Bronchial epithelial cell (primary cell): ENCODE measurements at regions not wholly inside any gene's neighbourhood (a gene's known extent, or its start where the extent isn't known, plus 50 kb on each side); places are given as distances from the start of the nearest gene placed in this dataset.

Experiments
- DNase-seq: peaks from one replicate; pipeline ENCODE4 v3.0.0-alpha.2; 2010; ENCODE audit warnings: low read depth
- FAIRE-seq: peaks from 2 replicates; lab custom pipeline; 2011; peaks lifted over from hg19 to GRCh38; lab: Jason Lieb, UNC
- H3K27me3 ChIP-seq: 2 replicates; pipeline ENCODE4 v1.5.1; 2011; ENCODE audit warnings: low read length; ENCODE audit not compliant: control insufficient read depth, insufficient read depth
- H3K36me3 ChIP-seq: 2 replicates; pipeline ENCODE4 v1.5.1; 2011; ENCODE audit warnings: low read length; ENCODE audit not compliant: control insufficient read depth, insufficient read depth
- H3K4me3 ChIP-seq: 2 replicates; pipeline ENCODE4 v1.5.1; 2011; ENCODE audit warnings: mild to moderate bottlenecking, low read depth, low read length, control low read depth
- TF ChIP-seq, protein P1 (sequence below): IDR thresholded peaks from 2 replicates; pipeline ENCODE4 v1.5.1; 2011; ENCODE audit warnings: mild to moderate bottlenecking, moderate library complexity, low read length, control low read depth, inconsistent platforms; ENCODE audit not compliant: insufficient read depth, severe bottlenecking

DNA sequence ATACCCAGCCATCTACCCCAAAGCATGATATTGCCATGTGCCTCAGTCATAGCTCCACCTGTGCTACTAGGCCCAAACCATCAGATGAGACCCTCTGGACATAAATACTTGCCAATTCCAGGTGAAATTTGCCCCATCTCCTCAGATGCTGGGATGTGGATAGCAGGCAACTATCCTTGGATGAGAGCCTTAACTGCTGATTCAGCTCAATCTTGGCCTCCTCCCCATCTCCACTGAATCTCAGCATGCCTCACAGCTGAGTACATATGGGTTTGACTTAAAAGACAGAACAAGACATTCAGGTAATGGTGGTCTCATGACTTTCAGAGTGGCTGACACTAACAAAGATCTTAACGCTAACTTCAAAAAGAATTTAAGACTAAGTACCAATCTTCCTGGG lies 50.8 kb upstream of the KLHL13 start:
- Histone ChIP-seq H3K36me3 (no peaks in the 10 kb centered on the region), H3K27me3 (no peaks in the 10 kb centered on the region), H3K4me3 (no peak overlapping the region)
- no peak for FAIRE-seq
- TF ChIP-seq, protein P1, sequence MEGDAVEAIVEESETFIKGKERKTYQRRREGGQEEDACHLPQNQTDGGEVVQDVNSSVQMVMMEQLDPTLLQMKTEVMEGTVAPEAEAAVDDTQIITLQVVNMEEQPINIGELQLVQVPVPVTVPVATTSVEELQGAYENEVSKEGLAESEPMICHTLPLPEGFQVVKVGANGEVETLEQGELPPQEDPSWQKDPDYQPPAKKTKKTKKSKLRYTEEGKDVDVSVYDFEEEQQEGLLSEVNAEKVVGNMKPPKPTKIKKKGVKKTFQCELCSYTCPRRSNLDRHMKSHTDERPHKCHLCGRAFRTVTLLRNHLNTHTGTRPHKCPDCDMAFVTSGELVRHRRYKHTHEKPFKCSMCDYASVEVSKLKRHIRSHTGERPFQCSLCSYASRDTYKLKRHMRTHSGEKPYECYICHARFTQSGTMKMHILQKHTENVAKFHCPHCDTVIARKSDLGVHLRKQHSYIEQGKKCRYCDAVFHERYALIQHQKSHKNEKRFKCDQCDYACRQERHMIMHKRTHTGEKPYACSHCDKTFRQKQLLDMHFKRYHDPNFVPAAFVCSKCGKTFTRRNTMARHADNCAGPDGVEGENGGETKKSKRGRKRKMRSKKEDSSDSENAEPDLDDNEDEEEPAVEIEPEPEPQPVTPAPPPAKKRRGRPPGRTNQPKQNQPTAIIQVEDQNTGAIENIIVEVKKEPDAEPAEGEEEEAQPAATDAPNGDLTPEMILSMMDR = no peak
- DNase-seq = no peak

DNA sequence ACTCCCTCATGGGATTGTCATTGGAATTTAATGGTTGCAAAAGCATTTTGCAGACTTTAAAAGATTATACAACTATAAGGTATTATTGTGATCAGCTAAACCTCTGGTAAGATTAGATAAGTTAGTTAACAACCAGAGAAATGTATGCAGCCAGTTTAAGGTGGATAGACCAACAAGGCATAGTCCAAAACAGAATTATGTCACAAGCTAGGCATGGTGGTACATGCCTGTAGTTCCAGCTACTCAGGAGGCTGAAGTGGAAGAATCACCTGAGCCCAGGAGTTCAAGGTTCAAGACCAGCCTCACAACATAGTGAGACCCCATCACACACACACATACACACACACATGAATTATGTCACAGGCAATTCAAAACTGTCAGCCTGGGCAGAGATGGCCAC lies 54.7 kb upstream of the KLHL13 start:
- Histone ChIP-seq H3K27me3 (no peaks in the 10 kb centered on the region), H3K4me3 (no peak overlapping the region), H3K36me3 (no peaks in the 10 kb centered on the region)
- no peak for FAIRE-seq
- TF ChIP-seq, protein P1 = no peak
- DNase-seq = no peak

DNA sequence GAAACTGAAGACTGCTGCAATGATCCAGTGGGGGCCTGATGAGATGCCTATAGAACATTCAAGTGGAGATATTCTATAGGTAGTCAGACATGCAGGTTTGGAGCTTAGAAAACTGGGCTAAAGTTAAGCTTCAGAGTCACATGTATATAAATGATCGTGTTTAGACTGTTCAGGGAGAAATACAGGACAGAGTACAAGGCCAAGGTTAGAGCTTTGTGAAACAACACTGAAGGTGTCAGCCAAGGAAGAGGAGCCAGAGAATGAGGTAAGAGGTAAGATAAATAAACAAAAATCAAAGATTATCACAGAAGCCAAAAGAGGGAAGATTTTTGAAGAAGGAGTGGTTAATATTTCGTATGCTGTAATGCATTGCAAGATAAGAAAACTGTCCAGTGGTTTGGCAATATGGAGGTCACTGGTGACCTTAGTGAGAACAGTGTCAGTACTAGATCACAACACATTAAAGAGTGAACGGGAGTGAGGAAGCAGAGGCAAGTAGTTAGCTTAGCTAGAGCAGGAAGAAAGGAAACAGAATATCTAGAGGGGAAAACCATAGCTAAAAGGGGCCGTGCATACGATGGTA lies 58.0 kb upstream of the KLHL13 start:
- H3K4me3 ChIP-seq = no peak overlapping the region
- TF ChIP-seq, protein P1 = no peak
- FAIRE-seq (no peak), DNase-seq (no peak)
- H3K27me3 ChIP-seq = no peaks in the 10 kb centered on the region
- H3K36me3 ChIP-seq = no peaks in the 10 kb centered on the region

DNA sequence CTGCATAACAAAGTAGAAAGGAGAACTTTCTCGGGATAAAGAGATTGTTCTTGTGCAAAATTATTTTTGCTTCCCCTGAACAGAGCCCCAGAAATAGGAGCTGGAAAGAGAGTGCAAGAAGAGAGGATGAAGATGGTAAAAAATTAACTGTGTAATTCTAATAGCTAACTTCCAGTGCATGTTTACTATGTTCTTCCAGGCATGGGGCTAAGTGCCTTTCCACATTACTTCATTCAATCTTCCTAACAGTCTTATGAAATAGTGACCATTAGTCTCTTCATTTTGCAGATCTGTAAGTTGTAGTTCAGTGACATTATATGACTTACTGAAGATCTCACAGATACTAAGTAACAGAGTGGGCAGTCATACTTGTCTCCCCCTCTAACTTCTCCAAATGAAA lies 61.1 kb upstream of the KLHL13 start:
- Histone ChIP-seq H3K4me3 (no peak overlapping the region), H3K27me3 (no peaks in the 10 kb centered on the region), H3K36me3 (no peaks in the 10 kb centered on the region)
- no peak for DNase-seq
- FAIRE-seq = no peak
- TF ChIP-seq, protein P1 = no peak

DNA sequence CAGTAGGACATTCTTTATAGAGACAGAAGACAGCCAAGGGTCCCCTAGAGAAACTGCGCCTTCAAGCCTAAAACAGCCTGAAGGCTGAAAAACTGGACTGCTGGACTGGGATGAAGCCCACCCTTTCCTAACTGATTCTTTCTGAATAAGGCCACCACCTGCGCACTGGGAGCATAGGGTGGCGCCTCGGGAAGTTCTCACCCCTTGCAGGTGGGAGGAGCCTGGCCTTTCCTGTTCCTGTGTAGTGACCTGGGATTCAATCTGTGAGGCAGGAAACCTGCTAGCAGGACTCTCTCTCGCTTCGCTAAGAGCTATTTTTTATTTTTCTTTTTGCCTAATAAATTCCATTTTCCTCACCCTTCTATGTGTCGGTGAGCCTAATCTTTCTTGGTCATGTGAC lies 61.8 kb upstream of the KLHL13 start:
- no peak for DNase-seq
- Histone ChIP-seq H3K36me3 (no peaks in the 10 kb centered on the region), H3K4me3 (no peak overlapping the region), H3K27me3 (no peaks in the 10 kb centered on the region)
- FAIRE-seq = no peak
- TF ChIP-seq, protein P1 = no peak

DNA sequence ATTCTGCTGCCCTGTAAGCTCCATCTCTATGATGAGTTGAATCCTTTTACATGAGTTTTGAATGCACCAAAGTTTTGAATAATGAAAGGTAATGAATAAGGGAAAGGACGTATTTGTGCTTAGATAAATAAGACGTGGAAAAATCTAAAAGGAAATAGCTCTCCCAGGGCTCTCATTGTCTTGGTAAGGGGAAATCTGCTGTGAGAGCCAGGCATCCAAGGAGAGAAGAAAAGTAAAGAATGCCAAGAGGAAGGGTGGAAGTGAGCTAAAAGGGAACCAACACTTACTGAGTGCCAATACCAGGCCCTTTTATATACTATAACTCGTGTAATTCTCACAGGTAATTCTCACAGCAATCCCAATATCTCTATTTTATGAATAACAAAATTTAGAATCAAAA lies 62.6 kb upstream of the KLHL13 start:
- Histone ChIP-seq H3K4me3 (no peak overlapping the region), H3K27me3 (no peaks in the 10 kb centered on the region), H3K36me3 (no peaks in the 10 kb centered on the region)
- no peak for DNase-seq
- TF ChIP-seq, protein P1 = no peak
- no peak for FAIRE-seq
